Heart left ventricle (tissue), 16 donors: ENCODE measurements at regions not wholly inside any gene's neighbourhood (a gene's known extent, or its start where the extent isn't known, plus 50 kb on each side); places are given as distances from the start of the nearest gene placed in this dataset.

Experiments
- ATAC-seq, 4 donors: fragments of 200-7000 bp; cut with Tn5 transposase; one replicate each; pipeline ENCODE4 v1.9.1; 2020 to 2022; ENCODE audit warnings: moderate library complexity in 4 of 4, mild to moderate bottlenecking in 3 of 4, moderate number of reproducible peaks in 1 of 4
- DNase-seq, 5 donors: peaks; one replicate each; pipeline ENCODE4 v3.0.0-alpha.2; 2020
- H3K27ac ChIP-seq, 12 donors: fragments of 200-600 bp; sonication (generic) in 4 of 12; one replicate each; pipeline versions ENCODE4 v1.5.0 to v1.8.0; 2016 to 2022; ENCODE audit warnings: mild to moderate bottlenecking in 2 of 12
- H3K27me3 ChIP-seq, 9 donors: fragments of 200-600 bp; sonication (generic) in 2 of 9; one replicate each; pipeline versions ENCODE4 v1.5.1 to v1.8.0; 2016 to 2022; ENCODE audit warnings: mild to moderate bottlenecking in 3 of 9
- H3K36me3 ChIP-seq, 9 donors: fragments of 200-600 bp; sonication (generic) in 2 of 9; one replicate each; pipeline versions ENCODE4 v1.5.0 to v1.8.0; 2018 to 2022; ENCODE audit warnings: mild to moderate bottlenecking in 2 of 9
- H3K4me1 ChIP-seq, 12 donors: fragments of 200-600 bp; sonication (generic) in 4 of 12; one replicate each; pipeline versions ENCODE4 v1.5.0 to v1.8.0; 2016 to 2022; ENCODE audit warnings: mild to moderate bottlenecking in 3 of 12
- H3K4me3 ChIP-seq, 12 donors: fragments of 200-600 bp; sonication (generic) in 4 of 12; one replicate each; pipeline versions ENCODE4 v1.5.0 to v1.8.0; 2017 to 2022; ENCODE audit warnings: mild to moderate bottlenecking in 9 of 12, moderate library complexity in 4 of 12
- H3K9me3 ChIP-seq, 12 donors: fragments of 200-600 bp; sonication (generic) in 4 of 12; one replicate each; pipeline versions ENCODE4 v1.5.0 to v1.8.0; 2016 to 2022; ENCODE audit warnings: mild to moderate bottlenecking in 1 of 12
- POLR2A ChIP-seq, 2 donors: fragments of 450-650 bp; IDR thresholded peaks; one replicate each; pipeline ENCODE4 v1.6.1; 2017; ENCODE audit warnings: antibody characterized with exemption in 2 of 2, mild to moderate bottlenecking in 2 of 2, moderate library complexity in 2 of 2
- WGBS, 4 donors: extraction: QIAGEN DNeasy Blood & Tissue Kit in 2 of 4; methylation state at CpG; one replicate each; pipeline versions ENCODE4 v1.1.5 to v1.1.7; 2013 to 2018; 5-methylcytosine and 5-hydroxymethylcytosine counted together
- intact Hi-C, 10 donors: fragments of 100-400 bp; cut with DNase I; formaldehyde crosslinking; loops; one replicate each; pipeline versions ENCODE4 v1.11.1 to v1.14.2; 2022
- TF ChIP-seq, protein P1 (sequence below), 12 donors: fragments of 200-600 bp; sonication (generic) in 4 of 12; IDR thresholded peaks; one replicate each; pipeline versions ENCODE4 v1.5.0 to v1.8.0; 2018 to 2022; ENCODE audit warnings: antibody characterized with exemption in 12 of 12, mild to moderate bottlenecking in 5 of 12
- donor health status: ischemic (EF 13 %, LVEDD 7.1; RV severe dilation, severe dysfunction).
- donor health status: healthy with polysubstance abuse.
- donor health status: DM: no; HTN: yes; CAD: no.
- donor health status: DM: no; HTN: no; CAD: no.
- donor health status: ischemic (EF 25% LVEDD 6.9; RV normal size, moderate dysfunction).
- donor health status: ischemic (EF 25% LVEDD 5.7; RV mildly dilated, moderate dysfunction).
- donor health status: healthy.
- donor health status: DM: yes; HTN: yes; CAD: no.
- donor health status: ischemic (EF 35%, LVEDD 5.7; RV mildly dilated, moderate dysfunction).
- donor health status: nonischemic (EF 11% LVEDD 7.7; RV severe dilation, severe dysfunction).
- donor health status: DM: yes; HTN: yes; CAD: no.
- donor health status: PGD.
- donor health status: ischemic (EF 29% LVEDD 5.4; RV normal size, mild dysfunction).
- donor health status: nonischemic (EF 23%, LVEDD 6.1; RV moderate dilation, normal function).

DNA sequence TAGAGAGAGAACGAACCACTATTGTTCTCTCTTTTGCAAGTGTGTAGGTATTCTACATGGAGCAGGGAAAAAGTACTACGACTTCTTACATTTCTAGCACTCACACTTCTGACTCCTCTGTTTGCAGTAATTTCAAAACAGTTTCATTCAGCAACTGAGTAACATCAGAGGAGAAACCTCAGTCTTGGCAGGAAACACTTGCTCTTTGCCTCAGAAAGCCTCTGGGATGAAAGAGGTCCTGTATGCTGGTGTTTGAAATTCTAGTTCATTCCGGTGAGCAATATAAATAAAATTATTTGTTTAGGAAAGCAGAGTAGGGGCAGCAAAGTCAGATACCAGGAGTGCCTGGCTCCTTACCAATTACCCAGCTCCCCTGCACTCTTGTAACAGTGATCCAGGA, 595.5 kb downstream of the TBC1D4 start:
- Histone ChIP-seq H3K27me3 (no peaks in the 10 kb centered on the region), H3K36me3 (no peaks in the 10 kb centered on the region), H3K9me3 (peaks cover 0 to under 1% (median 0%) of the 10 kb centered on the region in 12 donors), H3K27ac (no peak overlapping the region), H3K4me1 (no peaks in the 10 kb centered on the region), H3K4me3 (no peak overlapping the region)
- no peak for TF ChIP-seq POLR2A (IDR thresholded peaks at IDR 0.05)
- TF ChIP-seq, protein P1, sequence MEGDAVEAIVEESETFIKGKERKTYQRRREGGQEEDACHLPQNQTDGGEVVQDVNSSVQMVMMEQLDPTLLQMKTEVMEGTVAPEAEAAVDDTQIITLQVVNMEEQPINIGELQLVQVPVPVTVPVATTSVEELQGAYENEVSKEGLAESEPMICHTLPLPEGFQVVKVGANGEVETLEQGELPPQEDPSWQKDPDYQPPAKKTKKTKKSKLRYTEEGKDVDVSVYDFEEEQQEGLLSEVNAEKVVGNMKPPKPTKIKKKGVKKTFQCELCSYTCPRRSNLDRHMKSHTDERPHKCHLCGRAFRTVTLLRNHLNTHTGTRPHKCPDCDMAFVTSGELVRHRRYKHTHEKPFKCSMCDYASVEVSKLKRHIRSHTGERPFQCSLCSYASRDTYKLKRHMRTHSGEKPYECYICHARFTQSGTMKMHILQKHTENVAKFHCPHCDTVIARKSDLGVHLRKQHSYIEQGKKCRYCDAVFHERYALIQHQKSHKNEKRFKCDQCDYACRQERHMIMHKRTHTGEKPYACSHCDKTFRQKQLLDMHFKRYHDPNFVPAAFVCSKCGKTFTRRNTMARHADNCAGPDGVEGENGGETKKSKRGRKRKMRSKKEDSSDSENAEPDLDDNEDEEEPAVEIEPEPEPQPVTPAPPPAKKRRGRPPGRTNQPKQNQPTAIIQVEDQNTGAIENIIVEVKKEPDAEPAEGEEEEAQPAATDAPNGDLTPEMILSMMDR (IDR thresholded peaks at IDR 0.05), result no peak
- intact Hi-C loops, result no loop called here
- no peak for ATAC-seq
- DNase-seq, result no peak
- 69 to 79% (median 75%) methylated on average over 3 of the region's 3 CpGs for WGBS, 4 donors

DNA sequence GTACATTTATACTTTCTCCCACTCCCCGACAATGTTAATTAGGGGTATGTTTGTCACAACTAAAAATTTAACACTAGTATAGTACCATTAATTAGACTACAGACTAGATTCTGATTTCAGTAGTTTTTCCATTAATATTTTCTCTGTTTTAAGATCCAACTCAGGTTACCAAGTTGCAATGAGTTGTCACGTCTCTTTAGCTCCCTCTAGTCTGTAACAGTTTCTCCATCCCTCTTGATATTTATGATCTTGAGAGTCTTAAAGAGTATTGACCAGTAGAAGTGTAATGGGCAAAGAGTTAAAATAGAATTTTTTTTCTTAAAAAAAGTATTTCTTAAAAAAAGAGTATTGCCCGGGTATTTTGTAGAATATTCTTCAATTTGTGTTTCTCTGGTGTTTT, 598.1 kb downstream of the TBC1D4 start:
- no peak overlapping the region for H3K27ac ChIP-seq
- no peaks in the 10 kb centered on the region for H3K4me1 ChIP-seq
- no peak for ATAC-seq
- no peaks in the 10 kb centered on the region for H3K36me3 ChIP-seq
- no peak overlapping the region for H3K4me3 ChIP-seq
- TF ChIP-seq, protein P1 (IDR thresholded peaks at IDR 0.05), result peak in 2 of 12 donors; percentile 11 to 18
- TF ChIP-seq POLR2A (IDR thresholded peaks at IDR 0.05), result no peak
- intact Hi-C loops, result no loop called here
- DNase-seq, result no peak
- no peaks in the 10 kb centered on the region for H3K27me3 ChIP-seq
- H3K9me3 ChIP-seq, result peaks cover 0 to 12% (median 2%) of the 10 kb centered on the region in 12 donors
- WGBS, 4 donors, result 80 to 89% (median 84%) methylated on average over 3 of the region's 3 CpGs

DNA sequence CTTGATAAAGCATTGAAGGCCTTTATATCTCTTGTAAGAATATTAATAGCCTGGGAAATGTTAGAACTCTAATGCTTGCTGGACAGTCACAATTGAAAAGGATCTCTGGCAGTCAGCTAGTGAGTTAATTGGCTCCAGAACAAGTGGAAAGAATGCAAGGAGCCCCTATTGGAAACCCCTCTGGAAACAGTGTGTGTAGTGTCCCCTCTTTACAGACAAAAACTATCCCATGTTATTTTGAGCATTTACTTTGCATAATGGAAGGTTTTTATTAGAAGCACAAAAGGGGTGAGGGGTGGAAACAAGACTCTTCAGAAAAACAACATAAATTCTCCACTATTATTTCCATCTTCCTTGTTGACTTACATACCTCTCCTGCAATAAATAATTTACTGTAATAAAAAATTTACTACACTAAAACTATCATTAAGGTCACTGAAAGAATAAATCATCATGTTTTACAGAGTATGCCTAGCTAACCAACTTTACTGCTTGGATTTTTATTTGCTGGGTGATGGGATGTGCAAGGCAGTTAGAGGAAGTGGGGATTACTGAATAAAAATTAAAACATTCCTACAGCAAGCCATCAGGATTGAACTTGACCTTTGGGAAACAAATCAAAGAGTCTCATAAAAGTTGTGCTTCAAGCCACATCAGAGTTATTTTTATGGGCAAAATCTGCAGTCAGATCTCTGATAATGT, 610.4 kb downstream of the TBC1D4 start:
- intact Hi-C loops, result no loop called here
- no peaks in the 10 kb centered on the region for H3K27me3 ChIP-seq
- no peak overlapping the region for H3K27ac ChIP-seq
- ATAC-seq (no peak), DNase-seq (no peak)
- no peak overlapping the region for H3K4me3 ChIP-seq
- H3K9me3 ChIP-seq, result peaks cover 0 to 19% (median 7%) of the 10 kb centered on the region in 12 donors
- H3K36me3 ChIP-seq, result no peaks in the 10 kb centered on the region
- H3K4me1 ChIP-seq, result no peaks in the 10 kb centered on the region
- TF ChIP-seq POLR2A (IDR thresholded peaks at IDR 0.05), result no peak
- TF ChIP-seq, protein P1 (IDR thresholded peaks at IDR 0.05), result no peak

DNA sequence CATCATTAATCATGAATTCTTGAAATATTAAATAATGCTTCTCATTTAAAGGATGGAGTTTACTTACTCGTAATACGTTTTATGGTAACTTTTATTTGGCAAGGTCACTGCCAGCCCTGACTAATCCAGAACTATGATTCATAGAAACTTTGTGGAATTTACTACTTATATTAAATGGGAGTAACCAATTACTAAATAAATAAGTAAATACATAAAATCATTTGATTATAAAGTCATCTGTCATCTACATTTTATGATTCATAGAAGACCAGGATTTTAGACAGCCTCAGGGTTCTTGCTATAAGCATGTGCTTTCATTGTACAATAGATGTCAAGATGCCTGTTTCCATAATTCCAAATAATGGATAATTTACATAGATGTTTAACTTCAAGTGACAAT, 611.1 kb downstream of the TBC1D4 start:
- ATAC-seq (no peak), DNase-seq (no peak)
- Histone ChIP-seq H3K9me3 (peaks cover 0 to 19% (median 7%) of the 10 kb centered on the region in 12 donors), H3K27ac (no peak overlapping the region), H3K4me1 (no peaks in the 10 kb centered on the region), H3K36me3 (no peaks in the 10 kb centered on the region), H3K4me3 (no peak overlapping the region), H3K27me3 (no peaks in the 10 kb centered on the region)
- 92 to 94% (median 92%) methylated on average over 2 of the region's 2 CpGs for whole genome bisulfite sequencing, 4 donors
- intact Hi-C loops, result no loop called here
- TF ChIP-seq POLR2A (IDR thresholded peaks at IDR 0.05), result no peak
- TF ChIP-seq, protein P1 (IDR thresholded peaks at IDR 0.05), result no peak
